Caco-2 (cell line): ENCODE measurements at regions not wholly inside any gene's neighbourhood (a gene's known extent, or its start where the extent isn't known, plus 50 kb on each side); places are given as distances from the start of the nearest gene placed in this dataset.

Experiments used
- BruUV-seq: library from RNA; stranded (reverse); fragments of 400-500 nt; replicated peaks from 2 replicates; lab custom pipeline; 2021; lab: Mats Ljungman, UMichigan
- CTCF ChIA-PET: fragments of 300-600 bp; sonication (Branson Sonifier 250); formaldehyde crosslinking; loops from one replicate; lab custom pipeline; 2022; ENCODE audit warnings: antibody characterized with exemption; lab: Charles Lee
- POLR2A ChIA-PET: fragments of 300-600 bp; sonication (Branson Sonifier 250); formaldehyde crosslinking; loops from one replicate; lab custom pipeline; 2022; ENCODE audit warnings: antibody characterized with exemption; lab: Charles Lee
- DNase-seq, 2 experiments: peaks; one replicate each; pipeline versions ENCODE4 v3.0.0 to v3.0.0-alpha.2; 2020 to 2022
- H3K27me3 ChIP-seq: replicated peaks from 2 replicates; pipeline ENCODE4 v1.6.0; 2011; ENCODE audit warnings: low read length; ENCODE audit not compliant: control insufficient read depth, insufficient read depth
- H3K36me3 ChIP-seq: 2 replicates; pipeline ENCODE4 v1.5.1; 2011; ENCODE audit warnings: low read length; ENCODE audit not compliant: control insufficient read depth, insufficient read depth
- H3K4me1 ChIP-seq: fragments of 250-450 bp; sonication (Bioruptor Pico); 2 replicates; pipeline ENCODE4 v1.5.1; 2020; ENCODE audit warnings: mild to moderate bottlenecking
- H3K4me3 ChIP-seq: 2 replicates; pipeline ENCODE4 v1.5.1; 2011; ENCODE audit warnings: low read depth, mild to moderate bottlenecking, control low read depth, low read length
- H3K9me3 ChIP-seq: fragments of 250-450 bp; sonication (Bioruptor Pico); 2 replicates; pipeline ENCODE4 v1.5.1; 2020; ENCODE audit warnings: mild to moderate bottlenecking, moderate library complexity
- H3K27ac Mint-ChIP-seq: one replicate; pipeline ENCODE4 v1.8.0; 2022; ENCODE audit warnings: mixed read lengths; ENCODE audit not compliant: unreplicated experiment
- H3K27me3 Mint-ChIP-seq: one replicate; pipeline ENCODE4 v1.8.0; 2022; ENCODE audit warnings: mixed read lengths; ENCODE audit not compliant: insufficient read depth, unreplicated experiment
- H3K36me3 Mint-ChIP-seq: one replicate; pipeline ENCODE4 v1.8.0; 2022; ENCODE audit warnings: mild to moderate bottlenecking, mixed read lengths; ENCODE audit not compliant: insufficient read depth, unreplicated experiment
- H3K4me1 Mint-ChIP-seq: one replicate; pipeline ENCODE4 v1.8.0; 2022; ENCODE audit warnings: low read depth, mixed read lengths; ENCODE audit not compliant: unreplicated experiment
- H3K4me3 Mint-ChIP-seq: one replicate; pipeline ENCODE4 v1.8.0; 2022; ENCODE audit warnings: mild to moderate bottlenecking, moderate library complexity, mixed read lengths; ENCODE audit not compliant: unreplicated experiment
- H3K9me3 Mint-ChIP-seq: one replicate; pipeline ENCODE4 v1.8.0; 2022; ENCODE audit warnings: mixed read lengths; ENCODE audit not compliant: unreplicated experiment
- CTCF ChIP-seq, 2 experiments: fragments of 200-600 bp in 1 of 2; IDR thresholded peaks; 1 replicate in 1 of 2; 2 replicates in 1 of 2; pipeline versions ENCODE4 v1.5.1 to v1.8.0; 2011 to 2022; ENCODE audit warnings: antibody characterized with exemption in 1 of 2, control low read depth in 1 of 2, inconsistent platforms in 1 of 2, low read depth in 1 of 2, low read length in 1 of 2, mild to moderate bottlenecking in 1 of 2, moderate library complexity in 1 of 2; ENCODE audit not compliant: insufficient read depth in 1 of 2, severe bottlenecking in 1 of 2, unreplicated experiment in 1 of 2
- intact Hi-C: fragments of 100-400 bp; cut with micrococcal nuclease; formaldehyde crosslinking; loops from one replicate; pipeline ENCODE4 v1.10.0; 2022; ENCODE audit not compliant: unreplicated experiment

- Histone ChIP-seq H3K4me3 (no peak overlapping the region), H3K4me1 (no peaks in the 10 kb centered on the region), H3K9me3 (no peaks in the 10 kb centered on the region), H3K27me3 (no peaks in the 10 kb centered on the region), H3K36me3 (no peaks in the 10 kb centered on the region)
- intact Hi-C loops: no loop called here
- ChIA-PET CTCF (no interaction called here), POLR2A (no interaction called here)
- H3K4me1 Mint-ChIP-seq: peaks cover 7% of the 10 kb centered on the region
- H3K36me3 Mint-ChIP-seq: no peaks in the 10 kb centered on the region
- TF ChIP-seq CTCF (IDR thresholded peaks at IDR 0.05; ENCODE audit: insufficient read depth in 1 of 2, low read depth in 1 of 2, low read length in 1 of 2, severe bottlenecking in 1 of 2, unreplicated experiment in 1 of 2): no peak
- no peak overlapping the region for H3K4me3 Mint-ChIP-seq
- no TSS peak for BruUV-seq
- no peaks in the 10 kb centered on the region for H3K27me3 Mint-ChIP-seq
- no peak overlapping the region for H3K27ac Mint-ChIP-seq
- DNase-seq: no peak
- H3K9me3 Mint-ChIP-seq: no peaks in the 10 kb centered on the region
Measured at GRCh38 chr12:78797196-78797931, 67.2 kb upstream of the SYT1 start.

DNA sequence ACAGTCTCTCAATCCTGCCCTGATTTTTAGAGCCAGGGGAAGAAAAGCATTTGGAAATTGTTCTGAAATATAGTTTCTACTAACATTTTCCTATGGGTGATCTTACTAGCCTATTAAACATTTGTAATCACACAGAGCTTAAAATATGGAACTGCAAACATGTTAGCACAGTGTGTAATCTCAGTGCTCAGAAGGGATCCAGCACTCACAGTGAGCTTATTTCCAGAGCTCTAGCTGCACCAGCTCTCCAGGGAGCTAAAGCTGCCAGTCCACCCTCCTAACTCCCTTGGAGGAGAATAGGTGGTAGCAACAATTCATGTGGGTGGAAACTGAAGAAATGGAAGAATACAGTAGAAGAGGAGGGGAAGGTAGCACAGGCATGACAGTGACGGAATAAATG is 64.9 kb upstream of the SYT1 start:
- no peaks in the 10 kb centered on the region for H3K4me1 Mint-ChIP-seq
- no peak for DNase-seq
- no peaks in the 10 kb centered on the region for H3K9me3 Mint-ChIP-seq
- no peaks in the 10 kb centered on the region for H3K27me3 Mint-ChIP-seq
- H3K4me1 ChIP-seq: no peaks in the 10 kb centered on the region
- no peak overlapping the region for H3K4me3 Mint-ChIP-seq
- no peaks in the 10 kb centered on the region for H3K36me3 ChIP-seq
- no peaks in the 10 kb centered on the region for H3K9me3 ChIP-seq
- H3K36me3 Mint-ChIP-seq: no peaks in the 10 kb centered on the region
- H3K27ac Mint-ChIP-seq: no peak overlapping the region
- no TSS peak for BruUV-seq
- H3K27me3 ChIP-seq: no peaks in the 10 kb centered on the region
- intact Hi-C loops: no loop called here
- TF ChIP-seq CTCF (IDR thresholded peaks at IDR 0.05; ENCODE audit: insufficient read depth in 1 of 2, low read depth in 1 of 2, low read length in 1 of 2, severe bottlenecking in 1 of 2, unreplicated experiment in 1 of 2): no peak
- ChIA-PET CTCF (no interaction called here), POLR2A (no interaction called here)
- H3K4me3 ChIP-seq: no peak overlapping the region

GRCh38 chr12:78802593-78802992 is 62.0 kb upstream of the SYT1 start:
- no peak overlapping the region for H3K4me3 Mint-ChIP-seq
- Histone ChIP-seq H3K36me3 (no peaks in the 10 kb centered on the region), H3K4me3 (no peak overlapping the region), H3K9me3 (no peaks in the 10 kb centered on the region), H3K27me3 (no peaks in the 10 kb centered on the region), H3K4me1 (no peaks in the 10 kb centered on the region)
- no peaks in the 10 kb centered on the region for H3K4me1 Mint-ChIP-seq
- H3K9me3 Mint-ChIP-seq: no peaks in the 10 kb centered on the region
- POLR2A ChIA-PET: no interaction called here
- no peak for TF ChIP-seq CTCF (IDR thresholded peaks at IDR 0.05; ENCODE audit: insufficient read depth in 1 of 2, low read depth in 1 of 2, low read length in 1 of 2, severe bottlenecking in 1 of 2, unreplicated experiment in 1 of 2)
- DNase-seq: no peak
- CTCF ChIA-PET: no interaction called here
- no peaks in the 10 kb centered on the region for H3K36me3 Mint-ChIP-seq
- intact Hi-C loops: no loop called here
- H3K27me3 Mint-ChIP-seq: no peaks in the 10 kb centered on the region
- BruUV-seq: no TSS peak
- no peak overlapping the region for H3K27ac Mint-ChIP-seq
